ENCODE measurements at regions not wholly inside any gene's neighbourhood (a gene's known extent, or its start where the extent isn't known, plus 50 kb on each side); places are given as distances from the start of the nearest gene placed in this dataset.

DNA sequence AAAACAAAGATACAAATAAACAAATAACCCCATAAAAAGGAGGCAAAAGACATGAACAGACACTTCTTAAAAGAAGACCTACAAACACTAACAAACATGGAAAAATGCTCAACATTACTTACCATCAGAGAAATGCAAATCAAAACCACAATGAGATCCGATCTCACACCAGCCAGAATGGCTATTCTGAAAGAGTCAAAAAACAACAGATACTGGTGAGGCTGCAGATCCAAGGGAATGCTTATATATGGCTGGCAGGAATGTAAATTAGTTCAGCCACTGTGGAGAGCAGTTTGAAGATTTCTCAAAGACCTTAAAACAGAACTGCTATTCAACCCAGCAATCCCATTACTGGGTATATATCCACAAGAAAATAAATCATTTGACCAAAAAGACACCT lies 80.4 kb upstream of the NRP1 start:
- no peak for DNase-seq (ENCODE audit: low read depth)

DNA sequence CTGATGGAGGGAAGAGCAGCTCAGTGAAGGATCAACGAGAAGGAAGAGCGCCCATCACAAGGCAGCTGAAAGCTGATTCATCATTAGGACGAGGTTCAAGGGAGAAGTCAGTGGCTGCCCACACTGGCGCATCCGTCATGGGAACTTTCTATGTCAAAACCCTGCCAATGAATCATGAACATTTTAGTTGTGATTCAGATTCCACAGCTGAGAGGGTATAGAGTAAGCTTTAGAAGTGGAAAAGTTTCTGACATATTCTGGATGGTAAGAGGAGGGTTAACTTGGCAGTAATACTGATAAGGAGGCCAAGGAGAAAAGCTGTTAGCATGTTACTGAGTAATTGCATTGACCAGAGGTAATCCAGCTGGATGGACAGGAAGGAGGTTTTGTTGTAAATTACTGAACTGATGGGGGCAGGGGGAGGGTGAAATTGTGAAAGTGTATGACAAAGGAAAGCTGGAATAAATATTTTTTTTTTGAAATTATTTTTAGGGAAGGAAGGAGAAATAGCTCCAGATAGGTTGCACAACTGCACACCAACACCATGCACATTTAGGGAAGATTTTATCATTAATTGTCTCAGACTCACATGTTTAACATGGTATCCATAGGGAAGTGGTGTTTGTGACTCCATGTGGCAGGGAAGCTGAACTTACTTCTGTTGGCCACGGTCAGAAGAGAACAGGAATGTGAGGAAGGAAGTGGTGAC lies 78.3 kb upstream of the NRP1 start:
- no peak for DNase-seq (ENCODE audit: low read depth)

GRCh38 chr10:33412241-33412640 lies 77.8 kb upstream of the NRP1 start:
- DNase-seq (ENCODE audit: low read depth) = no peak

- no peak for DNase-seq (ENCODE audit: low read depth)
Measured at GRCh38 chr10:33410860-33411234, 76.4 kb upstream of the NRP1 start.

DNA sequence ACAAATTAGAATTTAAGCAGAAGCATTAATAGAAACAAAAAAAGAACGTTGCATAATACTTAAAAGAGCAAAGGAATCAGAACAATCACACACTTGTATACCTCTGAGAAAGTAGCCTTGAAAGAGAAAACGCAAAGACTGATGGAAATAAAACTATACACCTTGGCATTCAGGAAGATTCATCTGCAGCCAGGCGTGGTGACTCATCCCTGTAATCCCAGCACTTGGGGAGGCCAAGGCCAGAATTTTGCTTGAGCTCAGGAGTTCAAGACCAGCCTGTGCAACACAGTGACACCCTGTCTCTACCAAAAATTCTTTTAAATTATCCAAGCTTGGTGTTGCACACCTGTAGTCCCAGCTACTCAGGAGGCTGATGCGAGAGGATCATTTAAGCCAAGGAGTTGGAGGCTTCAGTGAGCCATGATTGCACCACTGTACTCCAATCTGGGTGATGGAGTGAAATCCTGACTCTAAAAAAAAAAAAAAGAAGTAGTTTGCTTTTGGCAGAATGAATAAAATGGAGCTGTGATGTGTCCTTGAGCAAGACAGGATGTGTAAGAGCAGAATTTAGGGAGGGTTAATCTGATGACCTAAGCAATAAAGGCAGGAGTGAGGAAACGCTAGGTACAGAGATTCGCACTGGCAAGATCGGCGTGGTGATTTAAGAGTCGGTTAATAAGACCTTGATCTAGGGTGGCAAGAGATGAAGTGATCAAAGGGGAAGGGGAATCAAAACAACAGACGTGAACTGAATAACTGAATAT lies 75.8 kb upstream of the NRP1 start:
- no peak for DNase-seq (ENCODE audit: low read depth)

GRCh38 chr10:33406596-33406995 lies 72.1 kb upstream of the NRP1 start:
- DNase-seq (ENCODE audit: low read depth) = no peak

- no peak for DNase-seq (ENCODE audit: low read depth)
Measured at GRCh38 chr10:33402220-33403073, 68.0 kb upstream of the NRP1 start.

- DNase-seq (ENCODE audit: low read depth) = no peak
Measured at GRCh38 chr10:33401300-33401699, 66.8 kb upstream of the NRP1 start.

DNA sequence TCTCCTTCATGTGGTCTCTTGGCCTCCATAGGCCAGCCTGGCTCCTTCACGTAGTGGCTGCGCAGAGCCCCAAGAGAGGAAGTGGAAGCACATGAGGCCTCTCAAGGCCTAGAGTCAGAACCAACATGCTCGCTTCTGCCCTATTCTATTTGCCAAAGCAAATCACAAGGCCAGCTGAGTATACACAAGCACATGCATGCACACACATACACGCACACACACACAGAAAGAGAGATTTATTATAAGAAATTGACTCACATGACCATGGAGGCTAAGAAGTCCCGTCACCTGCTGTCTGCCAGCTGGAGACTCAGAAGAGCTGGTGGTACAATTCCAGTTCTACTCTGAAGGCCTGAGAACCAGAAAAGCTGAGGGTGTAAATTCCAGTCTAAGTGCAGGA lies 64.3 kb upstream of the NRP1 start:
- DNase-seq (ENCODE audit: low read depth) = no peak

GRCh38 chr10:33396938-33397337 lies 62.5 kb upstream of the NRP1 start:
- DNase-seq (ENCODE audit: low read depth) = no peak

DNA sequence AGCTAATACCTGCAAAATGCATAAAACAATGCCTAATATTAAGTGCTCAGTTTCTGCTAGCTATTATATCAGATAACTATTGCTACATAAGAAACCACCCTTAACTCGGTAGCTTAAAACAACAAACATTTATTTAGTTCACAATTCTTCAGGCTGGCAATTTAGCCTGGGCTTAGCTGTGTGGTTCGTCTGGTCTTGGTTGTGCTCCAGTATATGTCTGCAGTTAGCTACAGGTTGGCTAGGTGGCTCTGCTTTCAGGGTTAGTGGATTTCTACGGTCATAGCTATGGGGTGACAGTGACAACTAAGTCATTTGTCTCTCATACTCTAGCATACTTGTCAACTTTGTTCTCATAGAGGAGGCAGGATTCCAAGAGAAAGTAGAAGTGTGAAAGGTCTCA lies 61.8 kb upstream of the NRP1 start:
- no peak for DNase-seq (ENCODE audit: low read depth)

GRCh38 chr10:33395201-33395600 lies 60.7 kb upstream of the NRP1 start:
- DNase-seq (ENCODE audit: low read depth) = no peak

GRCh38 chr10:33392706-33393105 lies 58.2 kb upstream of the NRP1 start:
- no peak for DNase-seq (ENCODE audit: low read depth)

DNA sequence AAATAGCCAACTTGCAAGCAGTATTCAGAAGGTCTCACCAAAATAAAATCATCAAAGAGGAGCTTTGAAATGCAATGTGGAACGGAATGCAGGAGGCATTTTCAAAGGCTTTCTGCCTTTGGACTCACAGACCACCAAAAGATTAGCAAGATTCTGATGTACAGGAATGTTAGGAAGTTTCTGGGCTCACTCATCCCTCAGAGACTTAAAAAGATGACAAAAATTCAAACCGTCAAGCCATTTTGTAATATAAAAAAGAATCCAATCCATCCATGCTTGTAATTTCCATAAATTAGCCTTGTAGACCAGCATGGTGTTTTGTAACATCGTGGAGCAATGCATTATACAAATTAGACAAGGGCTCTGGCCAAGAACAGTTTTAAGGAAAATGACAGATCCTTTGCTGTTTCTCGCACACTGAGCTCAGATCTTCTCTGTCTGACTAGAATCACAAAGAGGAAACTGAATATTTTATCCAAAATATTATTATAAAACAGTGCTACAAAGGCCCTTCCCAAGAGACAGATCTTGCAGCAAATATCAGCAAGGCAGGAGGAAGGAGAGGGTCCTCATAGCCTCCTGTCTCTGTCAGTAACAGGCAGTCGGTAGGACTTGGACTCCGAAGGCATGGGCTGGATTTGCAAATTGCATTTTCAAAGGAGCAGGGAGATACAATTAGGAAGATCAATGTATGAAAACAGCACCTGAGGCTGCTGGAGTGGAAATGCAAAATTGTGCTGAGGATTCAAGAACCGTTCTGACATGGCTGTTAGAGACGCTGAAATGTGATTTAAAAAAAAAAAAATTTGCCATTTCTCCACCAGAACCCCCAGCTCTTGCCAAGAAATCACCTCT lies 57.4 kb upstream of the NRP1 start:
- DNase-seq (ENCODE audit: low read depth) = no peak

- DNase-seq (ENCODE audit: low read depth) = no peak
Measured at GRCh38 chr10:33390046-33390445, 55.6 kb upstream of the NRP1 start.

- no peak for DNase-seq (ENCODE audit: low read depth)
Measured at GRCh38 chr10:33388785-33389184, 54.3 kb upstream of the NRP1 start.

DNA sequence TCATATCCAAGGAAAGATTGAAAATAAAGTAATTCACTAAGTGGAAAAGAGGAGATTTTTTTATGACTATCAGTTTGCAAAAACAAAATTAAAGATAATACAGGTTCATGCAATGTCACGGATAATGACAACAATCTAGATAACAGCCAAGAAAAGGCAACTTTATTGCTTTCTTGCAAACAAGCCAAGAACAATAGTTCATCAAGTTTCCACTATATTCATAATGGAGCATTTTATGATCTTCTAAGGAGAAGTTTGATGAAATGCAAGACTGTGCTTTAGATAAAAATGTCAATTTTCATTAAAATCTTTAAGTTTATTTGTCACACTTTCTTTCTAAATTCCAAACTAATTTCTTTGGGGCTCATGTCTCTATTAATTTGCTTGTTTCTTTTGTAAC lies 53.9 kb upstream of the NRP1 start:
- no peak for DNase-seq (ENCODE audit: low read depth)

- DNase-seq (ENCODE audit: low read depth) = no peak
Measured at GRCh38 chr10:33387720-33388119, 53.3 kb upstream of the NRP1 start.

DNA sequence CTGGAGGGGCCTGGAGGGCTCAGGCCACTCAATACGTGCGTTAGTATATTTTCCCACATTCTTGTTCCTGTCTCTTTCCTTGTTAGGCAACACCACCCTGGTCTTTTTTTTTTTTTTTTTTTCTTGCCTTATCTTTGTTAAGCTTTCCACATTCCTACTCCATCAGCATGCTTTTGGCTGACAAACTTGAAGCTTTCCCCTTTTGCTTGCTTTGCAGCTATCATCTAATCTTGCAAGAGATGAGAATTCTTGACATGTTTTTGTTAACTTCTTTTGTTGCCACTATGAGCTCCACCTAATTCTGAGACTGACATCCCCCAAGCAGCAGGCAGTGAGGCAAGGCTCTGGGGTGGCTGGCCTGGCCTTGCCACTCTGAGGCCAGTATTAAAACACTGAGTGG lies 52.5 kb upstream of the NRP1 start:
- DNase-seq (ENCODE audit: low read depth) = no peak

- no peak for DNase-seq (ENCODE audit: low read depth)
Measured at GRCh38 chr10:33385686-33386085, 51.2 kb upstream of the NRP1 start.

GRCh38 chr10:33385015-33385414 lies 50.5 kb upstream of the NRP1 start:
- DNase-seq (ENCODE audit: low read depth) = no peak

Data from activated T-cell treated with anti-CD3 and anti-CD28 coated beads for 48 hours (primary cell).